Endometrial microvascular endothelial cells (primary cell): ENCODE measurements at regions not wholly inside any gene's neighbourhood (a gene's known extent, or its start where the extent isn't known, plus 50 kb on each side); places are given as distances from the start of the nearest gene placed in this dataset.
"Not testable (repeated sequence)": the region's sequence is repeated elsewhere in the genome, so short reads cannot be mapped to it uniquely, and the experiment has no call there.

ENCODE experiments used
- in situ Hi-C: cut with HindIII; loops from 2 replicates; pipeline ENCODE4 v1.10.0; 2017; ENCODE audit warnings: low sequenced_read_pairs, low pct_unique_long_range_greater_than_20kb; ENCODE audit errors: inconsistent ontology term

DNA sequence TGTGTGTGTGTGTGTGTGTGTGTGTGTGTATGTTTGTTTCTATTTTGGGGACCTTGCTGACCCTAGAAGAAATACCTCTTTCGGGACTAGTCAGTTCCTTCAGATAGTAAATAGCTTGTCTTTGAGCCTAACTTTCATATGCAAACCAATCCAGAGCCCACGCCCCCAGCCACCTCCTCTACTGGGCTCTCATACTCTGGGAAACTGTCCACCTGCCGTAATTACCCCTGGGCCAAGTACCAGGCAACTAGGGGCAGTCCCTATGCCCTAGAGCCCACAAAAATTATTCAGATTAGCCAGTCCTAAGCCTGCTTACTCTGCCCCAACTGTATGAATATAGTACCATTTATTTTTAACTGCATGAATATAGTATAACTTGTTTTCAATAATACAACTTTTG, 970.4 kb downstream of the EPHA4 start:
- in situ Hi-C loops, result no loop called here

DNA sequence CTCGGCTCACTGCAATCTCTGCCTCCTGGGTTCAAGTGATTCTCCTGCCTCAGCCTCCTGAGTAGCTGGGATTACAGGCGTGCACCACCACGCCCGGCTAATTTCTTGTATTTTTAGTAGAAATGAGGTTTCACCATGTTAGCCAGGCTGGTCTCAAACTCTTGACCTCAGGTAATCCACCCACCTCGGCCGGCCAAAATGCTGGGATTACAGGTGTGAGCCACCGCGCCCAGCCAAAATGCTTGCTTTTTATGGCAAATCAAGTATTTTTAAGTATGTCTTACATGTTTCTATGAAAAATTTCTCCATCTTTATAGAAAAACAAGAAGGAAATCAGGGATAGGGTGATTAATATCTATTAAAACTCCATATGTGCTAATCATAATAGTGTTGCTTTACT, 959.1 kb downstream of the EPHA4 start:
- in situ Hi-C loops, result not testable (repeated sequence)

DNA sequence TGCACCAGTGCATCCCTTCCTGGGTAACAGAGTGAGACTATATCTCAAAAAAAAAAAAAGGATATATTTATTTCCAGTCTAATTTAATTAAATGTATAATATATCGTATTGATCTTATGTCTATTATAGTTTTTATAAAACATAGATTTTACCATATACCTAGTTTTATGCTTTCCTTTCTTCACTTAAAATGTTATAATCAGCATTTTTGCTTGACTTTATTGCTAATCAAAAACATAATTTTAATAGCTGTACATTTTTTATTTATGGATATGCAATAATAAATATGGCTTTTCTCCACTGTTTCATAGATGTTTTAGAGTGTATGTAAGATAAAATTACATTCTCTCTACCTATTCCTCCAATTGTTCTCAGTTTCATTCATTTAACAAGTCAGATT, 958.0 kb downstream of the EPHA4 start:
- in situ Hi-C loops, result no loop called here

DNA sequence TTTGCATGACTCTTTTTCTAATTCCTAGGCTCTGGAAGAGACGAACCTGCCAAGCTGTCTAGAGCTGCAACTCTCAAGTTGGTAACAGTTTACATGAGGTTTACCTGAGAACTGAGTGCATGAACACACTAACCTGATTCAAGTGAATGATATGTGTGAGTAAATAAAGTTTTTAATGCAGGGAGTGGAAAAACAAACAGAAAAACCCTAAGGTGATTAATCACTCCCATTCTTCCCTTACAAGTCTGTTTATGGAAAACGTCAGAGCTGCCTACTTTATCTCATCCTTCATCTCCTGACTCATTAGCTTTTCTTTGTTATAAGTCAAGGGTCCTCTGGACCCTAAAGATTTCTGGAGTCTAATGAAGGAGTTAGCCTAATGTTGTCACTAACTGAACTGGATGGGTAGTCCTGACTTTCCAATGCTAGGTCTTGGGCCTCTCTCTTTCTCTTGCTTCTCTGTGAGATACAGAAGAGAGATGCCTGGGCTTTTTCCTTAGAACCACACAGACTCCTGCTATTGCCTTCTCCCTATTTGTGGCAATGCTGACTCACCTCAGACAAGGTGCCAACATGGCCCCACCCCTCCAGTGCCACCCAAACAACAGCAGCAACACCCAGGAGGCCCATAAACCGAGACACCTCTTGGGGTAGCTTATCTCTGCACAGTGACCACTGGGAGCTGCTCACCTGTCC, 952.4 kb downstream of the EPHA4 start:
- in situ Hi-C loops, result no loop called here

DNA sequence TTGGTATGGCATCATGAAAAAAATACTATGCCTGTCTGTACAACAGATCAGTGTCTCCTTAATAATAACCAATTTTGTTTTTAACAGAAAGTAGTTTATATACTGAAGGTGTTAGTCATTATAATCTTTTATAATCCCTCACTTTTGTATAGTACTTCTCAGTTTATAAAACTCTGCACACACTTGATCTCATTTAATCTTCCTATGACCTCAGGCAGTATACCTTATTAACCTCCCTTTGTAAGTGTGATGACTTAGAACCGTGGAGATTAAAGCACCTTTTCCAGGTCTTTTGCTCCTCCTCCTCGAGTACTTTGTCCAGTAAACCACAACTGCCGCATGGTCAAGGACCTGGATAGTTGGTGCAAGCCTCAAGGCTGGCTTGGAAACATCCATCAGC, 945.5 kb downstream of the EPHA4 start:
- in situ Hi-C loops, result no loop called here

DNA sequence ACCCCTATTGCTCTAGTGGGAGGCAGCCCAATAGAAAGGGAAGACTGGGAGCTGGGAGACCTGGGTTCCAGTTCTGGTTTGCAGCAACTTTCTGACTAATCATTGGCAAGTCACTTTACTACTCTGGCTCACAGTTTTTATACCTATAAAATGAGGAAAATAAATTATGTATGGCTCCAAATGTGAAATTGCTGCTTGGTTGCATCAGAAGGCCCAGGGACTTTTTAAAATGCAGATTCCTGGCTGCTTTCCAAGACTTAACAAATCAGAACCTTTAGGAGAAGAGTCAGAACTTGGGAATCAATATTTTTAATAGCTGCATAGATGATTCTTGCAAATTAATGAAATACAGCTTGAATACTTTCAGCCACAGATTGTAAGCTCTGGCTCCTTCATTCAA, 943.9 kb downstream of the EPHA4 start:
- in situ Hi-C loops, result no loop called here

DNA sequence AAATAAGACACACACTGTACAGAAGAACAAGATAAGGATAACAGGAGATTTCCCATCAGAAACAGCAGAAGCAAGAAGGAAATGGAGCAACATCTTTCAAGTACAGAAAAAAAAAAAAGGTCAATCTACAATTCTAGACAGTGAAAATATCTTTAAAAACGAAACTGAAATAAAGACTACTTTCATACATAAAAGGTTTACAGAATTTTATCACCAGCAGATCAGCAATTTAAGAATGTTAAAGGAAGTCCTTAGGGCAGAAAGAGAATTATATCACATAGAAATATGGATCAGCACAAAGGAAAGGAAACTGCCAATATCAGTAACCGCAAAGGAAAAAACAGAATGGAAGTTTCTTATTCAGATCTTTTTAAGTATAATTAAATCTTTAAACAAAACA, 931.0 kb downstream of the EPHA4 start:
- in situ Hi-C loops, result no loop called here

DNA sequence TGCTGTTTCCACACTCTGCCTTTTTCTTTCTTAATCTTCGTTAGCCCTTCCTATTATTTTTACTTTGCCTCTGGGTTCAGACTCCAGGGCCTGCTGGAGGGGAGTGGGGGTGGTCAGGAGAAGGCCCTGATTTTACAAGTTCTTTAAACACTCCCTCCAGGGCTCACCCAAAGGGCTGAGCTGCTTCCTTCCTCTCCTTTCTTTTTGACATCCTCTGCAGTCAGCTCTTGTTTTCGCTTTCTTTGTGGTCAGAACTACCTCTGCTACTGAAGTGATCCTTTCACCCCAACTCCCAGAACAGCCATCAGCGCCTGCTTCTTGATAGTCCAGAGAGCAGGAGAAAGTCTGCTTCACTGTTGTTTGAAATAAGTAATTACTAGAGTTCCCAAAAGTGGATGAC, 925.7 kb downstream of the EPHA4 start:
- in situ Hi-C loops, result no loop called here

DNA sequence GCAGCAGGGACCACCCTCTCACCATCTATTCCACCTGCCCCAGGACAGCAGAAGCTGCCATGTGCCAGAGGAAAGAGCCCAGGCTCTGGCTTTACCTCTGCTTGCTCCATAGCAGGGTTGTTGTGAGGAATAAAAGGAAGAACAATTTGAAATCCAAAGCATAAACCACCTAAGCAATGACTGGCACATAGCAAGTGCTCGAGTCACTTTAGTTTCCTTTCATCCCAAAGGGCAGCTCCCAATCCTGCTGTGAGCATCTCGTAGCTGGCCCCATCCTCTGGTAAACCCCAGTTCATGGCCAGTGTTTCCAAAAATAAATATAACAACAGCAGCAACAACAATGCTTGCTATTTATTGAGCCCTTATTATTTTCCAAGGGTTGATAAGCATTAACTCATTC, 923.5 kb downstream of the EPHA4 start:
- in situ Hi-C loops, result no loop called here

DNA sequence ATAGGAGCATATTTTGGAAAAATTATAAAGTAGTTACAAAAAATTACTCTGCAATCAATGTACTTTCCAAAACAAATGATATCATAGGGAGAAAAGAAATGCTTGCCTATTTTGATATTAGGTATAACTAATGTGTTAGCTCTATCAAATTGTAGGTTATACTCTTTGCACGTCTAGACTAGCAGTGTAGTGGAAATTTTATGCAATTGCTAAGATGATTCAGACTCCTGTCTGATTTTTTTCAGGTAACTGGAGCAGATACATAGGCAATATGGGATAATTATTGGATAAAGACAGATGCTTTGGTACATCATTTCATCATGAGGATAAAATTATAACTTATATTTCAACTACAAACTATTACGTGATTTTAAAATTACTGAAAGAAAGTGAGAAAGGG, 918.3 kb downstream of the EPHA4 start:
- in situ Hi-C loops, result no loop called here

DNA sequence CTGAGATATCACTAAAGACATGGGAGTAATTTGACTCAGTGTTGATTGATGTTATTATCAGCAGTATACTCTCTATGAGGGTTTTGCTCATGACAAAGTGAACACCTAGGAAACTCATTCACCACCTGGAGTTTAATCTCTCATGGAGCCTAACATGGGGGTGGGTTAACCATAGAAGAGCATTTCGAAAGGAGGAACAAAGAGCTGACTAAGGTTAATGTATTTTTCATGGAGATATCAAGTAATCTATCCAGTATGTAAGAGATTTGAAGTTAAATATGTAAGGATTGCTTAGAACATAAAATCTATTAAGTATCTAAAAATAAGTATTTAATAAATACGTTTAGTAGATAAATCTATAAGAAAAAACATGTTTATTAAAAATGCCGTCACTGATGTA, 917.8 kb downstream of the EPHA4 start:
- in situ Hi-C loops, result no loop called here

DNA sequence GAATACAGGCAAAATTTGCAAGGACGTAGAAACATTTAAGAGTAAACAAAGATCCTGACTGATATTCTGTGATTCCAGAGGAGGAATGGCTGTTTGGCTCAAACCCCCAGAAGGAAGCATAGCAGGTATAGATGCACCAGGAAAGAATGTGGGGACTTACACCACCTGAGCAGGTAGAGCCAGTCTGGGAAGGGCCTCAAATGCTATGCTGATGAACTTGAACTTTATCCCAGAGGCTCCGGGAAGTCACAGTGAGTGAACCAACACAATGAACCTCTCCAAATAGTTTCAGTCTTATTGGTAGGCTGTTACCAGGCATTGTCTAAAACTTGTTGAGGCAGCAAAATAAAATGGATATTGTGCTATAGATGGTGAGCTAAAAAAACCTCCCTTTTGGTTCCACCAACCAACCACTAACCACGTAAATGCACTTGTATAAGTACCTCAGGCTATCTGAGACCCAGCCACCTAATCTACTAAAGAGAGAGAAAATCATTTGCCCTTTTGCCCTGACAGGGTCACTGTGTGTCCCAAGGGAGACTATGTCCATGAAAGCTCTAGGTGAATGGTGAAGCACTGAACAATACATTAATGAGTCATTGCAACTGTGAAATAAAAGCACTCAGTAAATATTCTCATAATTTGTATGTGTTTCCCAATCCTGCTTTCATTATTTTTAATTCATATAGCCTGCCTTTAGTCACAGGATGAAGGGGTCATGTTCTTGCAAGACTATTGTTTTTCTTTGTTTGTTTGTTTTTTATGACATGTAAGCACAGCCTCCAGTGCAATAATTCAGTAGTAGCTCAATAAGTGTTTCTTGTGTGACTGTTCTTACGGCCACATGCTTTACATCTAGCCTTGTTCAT, 911.6 kb downstream of the EPHA4 start:
- in situ Hi-C loops, result no loop called here

DNA sequence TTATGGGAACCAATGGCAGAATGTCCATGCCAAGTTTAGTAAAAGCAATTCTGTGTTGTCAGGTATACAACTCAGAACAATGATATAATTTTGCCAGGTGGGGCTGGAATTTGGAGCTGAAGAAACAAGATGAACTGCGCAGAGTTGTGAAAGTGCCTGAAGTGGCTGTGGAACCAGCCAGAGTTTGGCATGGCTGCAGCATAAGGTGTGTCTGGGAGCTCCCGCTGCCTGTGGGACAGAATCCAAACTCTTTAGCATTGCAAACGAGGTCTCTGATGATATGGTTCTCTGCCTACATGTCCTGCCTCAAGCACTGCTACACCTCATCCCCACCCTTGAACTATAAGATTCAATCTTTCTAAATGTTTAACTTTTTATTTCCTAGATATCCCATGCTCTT, 909.7 kb downstream of the EPHA4 start:
- in situ Hi-C loops, result no loop called here

DNA sequence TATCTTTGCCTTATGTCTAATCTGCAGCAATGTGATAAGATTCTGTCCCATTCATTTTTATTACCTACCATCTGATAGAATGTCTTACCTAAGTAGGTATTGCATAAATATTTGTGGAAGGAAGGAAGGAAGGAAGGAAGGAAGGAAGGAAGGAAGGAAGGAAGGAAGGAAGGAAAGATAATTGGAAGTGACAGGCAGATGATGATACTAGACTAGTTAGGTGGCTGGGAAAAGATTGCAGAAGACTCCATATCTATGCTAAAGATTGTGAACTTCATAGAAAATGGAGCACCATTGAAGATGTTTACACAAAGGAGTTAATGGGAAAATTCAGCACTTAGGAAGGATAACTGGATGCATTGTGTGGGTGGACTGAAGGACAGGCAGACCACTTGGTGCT, 909.0 kb downstream of the EPHA4 start:
- in situ Hi-C loops, result no loop called here

DNA sequence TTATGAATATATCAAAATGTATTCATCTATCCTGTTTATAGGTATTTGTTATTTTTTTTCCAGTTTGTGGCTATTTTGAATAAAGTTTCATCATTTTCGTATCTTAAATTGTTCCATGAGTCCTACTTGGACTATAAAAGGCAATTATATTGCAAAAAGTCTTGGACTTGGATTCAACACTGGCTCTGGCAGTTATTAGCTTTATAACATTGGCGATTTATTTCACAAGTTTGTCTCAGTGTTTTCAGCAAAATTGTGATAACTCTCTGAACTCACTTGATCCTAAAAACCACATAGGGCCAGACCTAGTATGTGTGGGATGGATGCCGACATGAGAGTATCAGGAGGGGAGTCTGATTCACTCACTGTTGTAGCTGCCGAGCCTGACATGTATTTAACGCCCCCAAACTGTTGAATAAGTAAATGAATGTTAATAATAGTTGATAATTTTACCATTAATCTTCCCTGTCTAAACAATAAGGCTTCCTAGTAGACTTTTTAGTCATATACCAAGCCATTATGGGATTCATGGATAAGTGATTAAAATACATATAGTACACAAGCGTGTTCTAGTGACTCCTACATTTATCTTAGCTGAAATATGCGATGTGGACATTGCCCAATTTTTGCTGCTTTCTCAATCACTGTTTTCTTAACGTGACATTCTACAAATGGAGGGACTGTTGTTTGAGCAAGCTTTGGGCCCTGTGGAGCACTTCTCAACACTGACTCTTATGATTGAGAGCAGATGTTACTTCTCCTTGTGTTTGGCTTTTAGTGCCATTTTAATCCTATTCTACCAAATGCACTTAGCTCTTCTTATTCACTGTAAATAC, 907.6 kb downstream of the EPHA4 start:
- in situ Hi-C loops, result no loop called here

DNA sequence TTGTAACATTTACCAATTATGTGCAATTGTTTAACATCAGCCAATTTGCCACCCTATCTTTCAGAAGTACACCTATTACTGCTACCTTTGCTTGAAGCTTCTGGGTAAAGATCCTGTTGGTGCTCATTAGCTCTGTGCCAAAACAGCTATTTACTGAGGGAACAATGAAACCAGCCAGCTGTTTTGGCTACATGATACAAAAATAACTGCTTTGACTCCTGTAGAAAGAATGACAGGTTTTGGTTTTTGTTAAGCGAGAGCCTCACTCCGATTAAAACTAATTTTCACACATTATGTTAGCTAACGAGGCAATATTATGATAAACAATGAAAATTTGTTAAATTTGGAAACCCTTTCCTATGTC, 907.0 kb downstream of the EPHA4 start:
- in situ Hi-C loops, result no loop called here

DNA sequence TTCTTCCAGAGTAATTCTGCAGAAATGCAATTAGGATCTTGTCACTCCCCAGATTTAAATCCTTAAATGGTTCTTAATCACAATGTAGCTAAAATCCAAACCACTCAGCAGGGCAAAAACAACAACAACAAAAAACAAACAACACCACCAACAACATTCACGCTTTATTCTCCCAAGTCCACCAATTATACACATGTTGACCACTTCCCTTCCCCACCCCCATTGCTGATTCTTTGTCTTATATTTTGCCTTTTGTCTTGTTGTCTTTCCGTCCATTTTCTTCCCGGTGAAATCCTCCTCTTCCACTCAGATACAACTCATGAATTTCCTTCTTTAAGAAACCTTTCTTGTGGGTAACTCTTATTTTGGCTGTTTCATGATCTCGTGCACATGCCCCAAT, 902.8 kb downstream of the EPHA4 start:
- in situ Hi-C loops, result no loop called here

DNA sequence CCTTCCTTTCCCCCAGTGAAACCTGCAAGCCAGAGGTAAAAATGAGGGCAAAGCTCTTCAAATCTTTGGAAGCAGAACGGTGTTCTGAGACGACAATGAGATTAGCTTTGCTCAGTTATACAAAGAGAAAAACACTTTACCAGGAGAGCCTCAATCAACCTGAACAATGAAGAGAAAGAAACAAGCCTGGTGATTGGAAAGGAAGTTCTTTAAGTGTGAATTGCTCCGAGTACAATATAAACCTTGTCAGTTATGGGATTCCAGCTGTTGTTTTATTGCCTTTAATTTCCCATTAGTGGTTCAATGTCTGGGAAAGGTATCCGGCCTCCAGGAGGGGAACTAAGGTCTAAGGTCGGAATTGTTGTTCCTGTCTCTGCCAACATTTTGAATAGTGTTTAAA, 901.6 kb downstream of the EPHA4 start:
- in situ Hi-C loops, result no loop called here

DNA sequence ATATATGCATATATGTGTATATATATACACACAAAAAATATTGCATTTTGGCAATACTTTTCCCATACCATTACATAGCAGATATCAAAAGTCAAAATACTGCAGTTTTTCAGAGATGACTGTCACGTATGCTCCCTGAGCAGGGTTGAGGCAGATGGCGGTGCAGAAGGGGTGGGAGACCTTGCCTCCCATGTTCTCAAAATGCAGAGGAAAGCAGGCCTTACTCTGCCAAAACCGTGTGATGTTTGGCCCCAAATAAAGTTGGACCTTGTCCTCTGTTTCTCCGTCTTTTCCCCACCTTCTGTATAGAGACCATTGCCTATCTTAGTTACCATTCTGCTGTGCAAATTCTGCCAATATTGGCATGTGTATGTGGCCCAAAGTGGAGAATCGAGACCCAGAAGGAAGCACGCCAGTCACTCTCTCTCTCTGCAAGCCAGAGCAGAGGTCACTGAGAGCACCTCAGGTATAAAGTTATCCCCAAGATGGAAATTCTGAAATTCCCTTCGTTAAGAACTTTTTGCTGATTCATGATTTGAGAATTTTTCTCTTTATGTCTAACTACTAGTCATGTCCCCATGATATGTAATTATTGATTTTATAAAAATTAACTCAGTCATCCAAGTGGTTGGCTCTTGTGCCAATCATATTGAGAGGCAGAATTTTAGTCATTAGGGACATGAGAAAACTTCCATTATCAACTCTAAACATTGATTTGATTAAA, 898.8 kb downstream of the EPHA4 start:
- in situ Hi-C loops, result no loop called here
